KMS-11 (cell line): ENCODE measurements at regions not wholly inside any gene's neighbourhood (a gene's known extent, or its start where the extent isn't known, plus 50 kb on each side); places are given as distances from the start of the nearest gene placed in this dataset.

Experiments
- H2AFZ ChIP-seq: fragments of 200-600 bp; sonication (generic); 2 replicates; pipeline ENCODE4 v1.6.1; 2016; ENCODE audit warnings: antibody characterized with exemption, mixed run types, low read depth
- H3K27ac ChIP-seq: fragments of 200-600 bp; sonication (generic); 2 replicates; pipeline ENCODE4 v1.6.1; 2016; ENCODE audit warnings: mild to moderate bottlenecking, mixed run types
- H3K27me3 ChIP-seq: fragments of 200-600 bp; sonication (generic); 2 replicates; pipeline ENCODE4 v1.6.1; 2017; ENCODE audit warnings: mild to moderate bottlenecking, low read depth, mixed run types, moderate library complexity; ENCODE audit not compliant: insufficient read depth
- H3K36me3 ChIP-seq: fragments of 200-600 bp; sonication (generic); 2 replicates; pipeline ENCODE4 v1.6.1; 2017; ENCODE audit warnings: mild to moderate bottlenecking, mixed run types; ENCODE audit not compliant: insufficient read depth
- H3K4me1 ChIP-seq: fragments of 200-600 bp; sonication (generic); 2 replicates; pipeline ENCODE4 v1.6.1; 2016; ENCODE audit warnings: mild to moderate bottlenecking, low read depth, mixed run types; ENCODE audit not compliant: poor library complexity, severe bottlenecking
- H3K4me2 ChIP-seq: fragments of 200-600 bp; sonication (generic); 2 replicates; pipeline ENCODE4 v1.7.0; 2016; ENCODE audit warnings: mild to moderate bottlenecking, mixed run types
- H3K4me3 ChIP-seq: fragments of 200-600 bp; sonication (generic); IDR thresholded peaks from 2 replicates; pipeline ENCODE4 v1.6.1; 2017; ENCODE audit warnings: low read depth, low read length, mixed read lengths; ENCODE audit not compliant: insufficient read depth
- H3K79me2 ChIP-seq: fragments of 200-600 bp; sonication (generic); 2 replicates; pipeline ENCODE4 v1.6.1; 2016; ENCODE audit warnings: low read depth, mixed run types; ENCODE audit not compliant: insufficient read depth
- H3K9ac ChIP-seq: fragments of 200-600 bp; sonication (generic); 2 replicates; pipeline ENCODE4 v1.6.1; 2016; ENCODE audit warnings: mild to moderate bottlenecking, mixed run types
- H4K20me1 ChIP-seq: fragments of 200-600 bp; sonication (generic); 2 replicates; pipeline ENCODE4 v1.6.1; 2016; ENCODE audit warnings: mild to moderate bottlenecking, mixed run types; ENCODE audit not compliant: insufficient read depth
- TF ChIP-seq, protein P1 (sequence below): fragments of 200-600 bp; sonication (generic); conservative IDR thresholded peaks from 2 replicates; pipeline ENCODE4 v1.6.1; 2017; ENCODE audit warnings: low read depth, mild to moderate bottlenecking, antibody characterized with exemption, low read length, moderate library complexity, mixed read lengths

DNA sequence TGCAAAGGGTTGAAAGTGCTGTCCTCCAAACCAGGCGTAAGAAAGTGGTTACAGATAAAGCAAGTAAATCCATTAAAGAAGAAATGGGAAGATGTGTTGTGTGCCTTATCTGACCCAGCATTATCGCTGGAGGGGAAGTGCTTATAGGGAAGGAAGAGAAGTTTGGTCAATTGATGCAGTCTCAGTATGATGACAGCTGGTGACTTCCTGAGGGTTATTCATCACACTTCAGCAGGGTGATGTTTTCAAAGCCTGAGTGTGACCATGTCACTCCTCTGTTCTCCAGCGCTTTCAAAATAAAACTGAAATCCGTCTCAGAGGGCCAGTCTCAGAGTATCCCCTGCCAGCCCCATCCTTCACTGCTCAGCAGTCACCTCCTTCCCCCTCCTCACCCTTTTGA, 505.4 kb upstream of the RBFOX1 start:
- H3K27ac ChIP-seq: no peak overlapping the region
- no peaks in the 10 kb centered on the region for H3K4me1 ChIP-seq
- TF ChIP-seq, protein P1, sequence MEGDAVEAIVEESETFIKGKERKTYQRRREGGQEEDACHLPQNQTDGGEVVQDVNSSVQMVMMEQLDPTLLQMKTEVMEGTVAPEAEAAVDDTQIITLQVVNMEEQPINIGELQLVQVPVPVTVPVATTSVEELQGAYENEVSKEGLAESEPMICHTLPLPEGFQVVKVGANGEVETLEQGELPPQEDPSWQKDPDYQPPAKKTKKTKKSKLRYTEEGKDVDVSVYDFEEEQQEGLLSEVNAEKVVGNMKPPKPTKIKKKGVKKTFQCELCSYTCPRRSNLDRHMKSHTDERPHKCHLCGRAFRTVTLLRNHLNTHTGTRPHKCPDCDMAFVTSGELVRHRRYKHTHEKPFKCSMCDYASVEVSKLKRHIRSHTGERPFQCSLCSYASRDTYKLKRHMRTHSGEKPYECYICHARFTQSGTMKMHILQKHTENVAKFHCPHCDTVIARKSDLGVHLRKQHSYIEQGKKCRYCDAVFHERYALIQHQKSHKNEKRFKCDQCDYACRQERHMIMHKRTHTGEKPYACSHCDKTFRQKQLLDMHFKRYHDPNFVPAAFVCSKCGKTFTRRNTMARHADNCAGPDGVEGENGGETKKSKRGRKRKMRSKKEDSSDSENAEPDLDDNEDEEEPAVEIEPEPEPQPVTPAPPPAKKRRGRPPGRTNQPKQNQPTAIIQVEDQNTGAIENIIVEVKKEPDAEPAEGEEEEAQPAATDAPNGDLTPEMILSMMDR: no peak
- no peaks in the 10 kb centered on the region for H4K20me1 ChIP-seq
- H3K27me3 ChIP-seq: no peaks in the 10 kb centered on the region
- no peak overlapping the region for H2AFZ ChIP-seq
- no peak overlapping the region for H3K9ac ChIP-seq
- no peak overlapping the region for H3K4me3 ChIP-seq
- H3K4me2 ChIP-seq: no peak overlapping the region
- no peaks in the 10 kb centered on the region for H3K79me2 ChIP-seq
- H3K36me3 ChIP-seq: no peaks in the 10 kb centered on the region

DNA sequence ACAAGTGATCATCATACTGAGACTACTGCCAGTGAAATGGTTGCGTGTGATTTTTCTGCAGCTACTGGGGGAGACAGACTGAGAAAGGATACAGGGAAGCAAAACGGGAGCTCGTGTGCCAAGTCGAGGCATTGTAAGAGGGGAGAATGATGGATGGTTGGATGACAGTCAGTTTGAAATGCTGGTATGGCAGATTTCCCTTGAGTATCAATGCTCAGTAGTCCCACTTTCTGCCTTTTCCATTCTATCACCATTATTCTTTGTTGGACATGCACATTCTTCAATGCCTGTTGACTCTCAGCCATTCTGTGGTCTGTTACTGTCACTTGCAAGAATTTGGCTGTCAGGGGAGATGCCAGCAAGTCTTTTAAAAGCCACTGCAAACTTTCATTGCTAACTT, 510.6 kb upstream of the RBFOX1 start:
- no peak overlapping the region for H3K9ac ChIP-seq

DNA sequence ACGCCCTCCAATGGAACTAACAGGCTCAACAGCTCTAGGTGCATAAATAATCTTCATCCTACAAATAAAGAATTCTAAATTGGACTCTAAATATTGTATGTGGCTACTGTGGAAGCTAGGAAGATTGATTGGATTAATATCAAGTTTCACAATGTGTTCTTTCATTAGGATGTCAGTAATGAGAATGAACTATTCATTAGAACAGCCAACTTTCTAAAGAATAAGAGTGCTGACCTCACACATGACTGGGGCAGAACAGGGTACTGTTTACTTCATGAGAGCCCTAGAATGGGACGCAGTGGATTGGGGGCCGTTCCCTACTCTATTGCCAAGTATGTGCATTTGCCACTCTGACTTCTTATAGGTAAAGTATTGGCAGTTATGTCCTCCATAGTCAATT, 528.2 kb upstream of the RBFOX1 start:
- Histone ChIP-seq H2AFZ (no peak overlapping the region), H3K36me3 (no peaks in the 10 kb centered on the region), H3K4me1 (no peaks in the 10 kb centered on the region), H3K27me3 (no peaks in the 10 kb centered on the region), H3K4me3 (no peak overlapping the region), H4K20me1 (no peaks in the 10 kb centered on the region), H3K9ac (no peak overlapping the region), H3K79me2 (no peaks in the 10 kb centered on the region), H3K27ac (no peak overlapping the region), H3K4me2 (no peak overlapping the region)
- TF ChIP-seq, protein P1: no peak

More for the DNA sequence above, 510.6 kb upstream of the RBFOX1 start:
- Histone ChIP-seq H2AFZ (no peak overlapping the region), H3K4me2 (no peak overlapping the region), H3K36me3 (no peaks in the 10 kb centered on the region), H3K4me3 (no peak overlapping the region), H4K20me1 (no peaks in the 10 kb centered on the region), H3K4me1 (no peaks in the 10 kb centered on the region), H3K27ac (no peak overlapping the region), H3K27me3 (no peaks in the 10 kb centered on the region), H3K79me2 (no peaks in the 10 kb centered on the region)
- TF ChIP-seq, protein P1: no peak

DNA sequence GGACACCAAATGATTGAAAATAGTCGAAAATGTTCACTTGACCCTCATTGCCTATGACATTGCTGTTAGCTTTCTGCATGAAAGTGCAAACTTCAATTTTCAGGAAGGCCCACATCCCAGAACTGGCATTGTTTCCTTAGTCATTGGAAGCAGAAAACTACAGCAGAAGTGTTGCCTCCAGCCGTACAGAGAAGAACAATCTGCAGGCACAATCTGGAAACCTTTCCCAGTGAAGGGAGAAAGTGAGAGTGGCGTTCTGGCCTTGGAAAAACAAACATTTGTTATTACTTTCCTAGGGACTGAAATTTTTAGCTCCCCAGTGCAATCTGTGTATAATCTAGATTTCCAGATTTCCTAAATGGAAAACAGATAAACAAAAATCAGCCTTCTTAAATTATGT, 529.5 kb upstream of the RBFOX1 start:
- H3K27ac ChIP-seq: no peak overlapping the region
- H3K36me3 ChIP-seq: no peaks in the 10 kb centered on the region
- no peak overlapping the region for H3K9ac ChIP-seq
- no peak overlapping the region for H2AFZ ChIP-seq
- H3K27me3 ChIP-seq: no peaks in the 10 kb centered on the region
- H4K20me1 ChIP-seq: no peaks in the 10 kb centered on the region
- no peak overlapping the region for H3K4me3 ChIP-seq
- no peak overlapping the region for H3K4me2 ChIP-seq
- TF ChIP-seq, protein P1: no peak
- no peaks in the 10 kb centered on the region for H3K4me1 ChIP-seq
- H3K79me2 ChIP-seq: no peaks in the 10 kb centered on the region
